Rectal smooth muscle tissue (tissue), 1 donor: ENCODE measurements at regions not wholly inside any gene's neighbourhood (a gene's known extent, or its start where the extent isn't known, plus 50 kb on each side); places are given as distances from the start of the nearest gene placed in this dataset.

Source experiments
- H3K27ac ChIP-seq: one replicate; pipeline ENCODE4 v1.7.0; 2013; ENCODE audit warnings: low read depth, low read length, inconsistent platforms
- H3K27me3 ChIP-seq: one replicate; pipeline ENCODE4 v1.7.0; 2013; ENCODE audit warnings: low read length; ENCODE audit not compliant: control insufficient read depth, insufficient read depth
- H3K36me3 ChIP-seq: one replicate; pipeline ENCODE4 v1.7.0; 2013; ENCODE audit warnings: low read length; ENCODE audit not compliant: control insufficient read depth, insufficient read depth
- H3K4me1 ChIP-seq: one replicate; pipeline ENCODE4 v1.7.0; 2013; ENCODE audit warnings: low read length; ENCODE audit not compliant: control insufficient read depth, insufficient read depth
- H3K4me3 ChIP-seq: one replicate; pipeline ENCODE4 v1.7.0; 2013; ENCODE audit warnings: low read length
- H3K9ac ChIP-seq: one replicate; pipeline ENCODE4 v1.7.0; 2013; ENCODE audit warnings: low read length

GRCh38 chr1:203419558-203419957 lies 56.0 kb upstream of the PRELP start:
- no peak overlapping the region for H3K27ac ChIP-seq
- peaks cover under 1% of the 10 kb centered on the region for H3K4me1 ChIP-seq
- H3K36me3 ChIP-seq: no peaks in the 10 kb centered on the region
- H3K9ac ChIP-seq: no peak overlapping the region
- no peaks in the 10 kb centered on the region for H3K27me3 ChIP-seq
- no peak overlapping the region for H3K4me3 ChIP-seq

GRCh38 chr1:203420263-203420662 lies 55.3 kb upstream of the PRELP start:
- peaks cover 7% of the 10 kb centered on the region for H3K4me1 ChIP-seq
- H3K27me3 ChIP-seq: no peaks in the 10 kb centered on the region
- no peak overlapping the region for H3K27ac ChIP-seq
- H3K9ac ChIP-seq: no peak overlapping the region
- no peaks in the 10 kb centered on the region for H3K36me3 ChIP-seq
- no peak overlapping the region for H3K4me3 ChIP-seq

- no peak overlapping the region for H3K4me3 ChIP-seq
- H3K27me3 ChIP-seq: no peaks in the 10 kb centered on the region
- no peaks in the 10 kb centered on the region for H3K36me3 ChIP-seq
- no peak overlapping the region for H3K27ac ChIP-seq
- no peak overlapping the region for H3K9ac ChIP-seq
- peaks cover 14% of the 10 kb centered on the region for H3K4me1 ChIP-seq
Observed at GRCh38 chr1:203421246-203421645, 54.4 kb upstream of the PRELP start.

GRCh38 chr1:203422116-203422515 lies 53.5 kb upstream of the PRELP start:
- no peak overlapping the region for H3K4me3 ChIP-seq
- H3K4me1 ChIP-seq: peaks cover 14% of the 10 kb centered on the region
- H3K9ac ChIP-seq: no peak overlapping the region
- no peak overlapping the region for H3K27ac ChIP-seq
- H3K36me3 ChIP-seq: no peaks in the 10 kb centered on the region
- H3K27me3 ChIP-seq: no peaks in the 10 kb centered on the region

- H3K9ac ChIP-seq: no peak overlapping the region
- peaks cover 14% of the 10 kb centered on the region for H3K4me1 ChIP-seq
- no peaks in the 10 kb centered on the region for H3K27me3 ChIP-seq
- no peaks in the 10 kb centered on the region for H3K36me3 ChIP-seq
- H3K27ac ChIP-seq: no peak overlapping the region
- no peak overlapping the region for H3K4me3 ChIP-seq
Observed at GRCh38 chr1:203422656-203423055, 53.0 kb upstream of the PRELP start.

- Histone ChIP-seq H3K27ac (no peak overlapping the region), H3K27me3 (no peaks in the 10 kb centered on the region), H3K9ac (no peak overlapping the region), H3K36me3 (no peaks in the 10 kb centered on the region), H3K4me1 (peaks cover 16% of the 10 kb centered on the region), H3K4me3 (no peak overlapping the region)
Observed at GRCh38 chr1:203424285-203424684, 51.3 kb upstream of the PRELP start.

- Histone ChIP-seq H3K27me3 (no peaks in the 10 kb centered on the region), H3K4me3 (no peak overlapping the region), H3K36me3 (no peaks in the 10 kb centered on the region), H3K4me1 (peaks cover 16% of the 10 kb centered on the region), H3K9ac (no peak overlapping the region), H3K27ac (peak overlapping the region; percentile 0)
Observed at GRCh38 chr1:203424861-203425662, 50.5 kb upstream of the PRELP start.

GRCh38 chr1:203425663-203425975 lies 50.0 kb upstream of the PRELP start:
- H3K4me1 ChIP-seq: peaks cover 16% of the 10 kb centered on the region
- no peak overlapping the region for H3K4me3 ChIP-seq
- no peak overlapping the region for H3K9ac ChIP-seq
- H3K36me3 ChIP-seq: no peaks in the 10 kb centered on the region
- no peaks in the 10 kb centered on the region for H3K27me3 ChIP-seq
- peak overlapping the region; percentile 0 for H3K27ac ChIP-seq
